Left lobe of liver (tissue), 2 donors: ENCODE measurements at regions not wholly inside any gene's neighbourhood (a gene's known extent, or its start where the extent isn't known, plus 50 kb on each side); places are given as distances from the start of the nearest gene placed in this dataset.

ENCODE experiments used
- ATAC-seq: fragments of 200-7000 bp; cut with Tn5 transposase; one replicate; pipeline ENCODE4 v1.9.1; 2020; ENCODE audit warnings: mild to moderate bottlenecking, moderate library complexity
- DNase-seq: peaks from one replicate; pipeline ENCODE4 v3.0.0-alpha.2; 2020; ENCODE audit warnings: low spot score
- donor health status: DM: no; HTN: no; CAD: no; lungs with moderate emphysema.
- donor health status: DM: no; HTN: yes; CAD: no.

- no peak for ATAC-seq
- DNase-seq, result no peak
These were observed 277.0 kb downstream of the CDH2 start for GRCh38 chr18:27899893-27900292.

DNA sequence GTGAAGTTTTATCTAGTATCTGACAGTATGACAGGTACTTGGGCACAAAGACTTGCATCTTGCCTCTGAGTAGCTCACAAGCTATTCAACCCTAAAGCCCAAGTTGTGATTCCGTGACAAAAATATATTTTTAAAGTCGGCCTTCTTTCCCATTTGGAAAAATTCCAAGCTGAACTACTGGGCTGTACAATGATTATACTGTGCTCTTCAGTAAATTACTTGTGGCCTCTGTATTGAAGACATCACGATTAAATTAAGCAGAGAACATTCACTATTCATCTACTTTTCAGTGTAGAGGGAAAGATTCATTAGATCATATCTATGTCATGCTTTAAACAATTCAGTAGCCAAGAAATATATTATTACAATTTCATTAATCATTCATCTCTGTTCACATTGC is 282.2 kb downstream of the CDH2 start:
- ATAC-seq (no peak), DNase-seq (no peak)

- DNase-seq (no peak), ATAC-seq (no peak)
These were observed 289.0 kb downstream of the CDH2 start for GRCh38 chr18:27887711-27888495.

DNA sequence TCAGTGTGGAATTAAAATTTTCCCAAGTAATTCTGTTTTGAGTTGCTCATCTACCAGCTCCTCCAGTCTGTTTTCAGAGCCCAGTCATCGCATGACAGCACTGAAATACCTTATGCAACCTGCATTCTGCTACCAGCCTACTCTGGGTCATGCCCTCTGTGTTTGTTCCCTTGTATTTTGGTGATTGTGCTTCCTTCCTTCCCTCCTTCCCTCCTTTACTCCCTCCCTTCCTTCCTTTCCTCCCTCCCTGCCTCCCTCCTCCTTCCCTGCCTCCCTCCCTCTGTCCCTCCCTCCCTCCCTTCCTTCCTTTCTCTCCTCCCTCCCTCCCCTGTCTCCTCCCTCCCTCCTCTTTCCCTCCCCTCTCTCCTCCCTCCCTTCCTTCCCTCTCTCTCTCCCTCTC is 289.6 kb downstream of the CDH2 start:
- DNase-seq, result no peak
- ATAC-seq, result no peak

- DNase-seq, result no peak
- ATAC-seq, result no peak
These were observed 297.4 kb downstream of the CDH2 start for GRCh38 chr18:27879540-27879939.

DNA sequence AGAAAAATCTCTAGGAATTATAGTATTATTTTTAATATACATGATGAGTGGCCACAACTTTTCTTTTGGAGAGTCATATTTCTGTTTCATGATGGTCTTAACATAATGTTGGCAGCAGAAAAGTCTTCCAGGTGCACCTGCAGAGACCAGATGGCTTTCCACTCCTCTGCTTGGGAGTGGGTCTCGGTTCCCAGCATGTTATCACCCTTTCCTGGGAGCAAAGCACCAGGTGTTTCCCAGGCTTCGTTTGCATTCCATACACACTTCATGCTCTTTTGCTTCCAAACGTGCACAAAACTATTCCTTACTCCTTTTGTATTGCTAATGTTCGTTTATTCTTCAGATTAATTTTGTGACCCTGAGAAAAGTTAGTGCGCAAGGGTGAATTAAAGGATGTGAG is 305.2 kb downstream of the CDH2 start:
- ATAC-seq (no peak), DNase-seq (no peak)

DNA sequence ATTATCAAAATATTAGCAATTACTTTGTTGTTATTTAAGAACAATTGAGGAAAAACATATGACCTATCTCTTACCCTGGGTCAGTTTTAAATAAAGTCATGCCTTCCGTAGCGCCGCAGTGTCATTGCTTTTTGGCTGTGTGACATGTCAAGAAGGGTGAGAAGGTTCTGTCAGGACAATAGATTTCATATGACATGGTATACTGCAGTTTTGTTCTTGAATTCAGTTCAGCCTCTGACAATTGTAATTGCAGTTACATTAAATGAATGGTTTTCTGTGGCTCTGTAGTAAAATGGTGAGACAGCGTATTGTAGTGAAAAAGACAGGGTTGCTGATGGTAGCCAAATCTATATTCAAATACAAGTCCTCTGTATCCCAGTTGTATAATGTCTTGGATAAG is 307.2 kb downstream of the CDH2 start:
- DNase-seq (no peak), ATAC-seq (no peak)

DNA sequence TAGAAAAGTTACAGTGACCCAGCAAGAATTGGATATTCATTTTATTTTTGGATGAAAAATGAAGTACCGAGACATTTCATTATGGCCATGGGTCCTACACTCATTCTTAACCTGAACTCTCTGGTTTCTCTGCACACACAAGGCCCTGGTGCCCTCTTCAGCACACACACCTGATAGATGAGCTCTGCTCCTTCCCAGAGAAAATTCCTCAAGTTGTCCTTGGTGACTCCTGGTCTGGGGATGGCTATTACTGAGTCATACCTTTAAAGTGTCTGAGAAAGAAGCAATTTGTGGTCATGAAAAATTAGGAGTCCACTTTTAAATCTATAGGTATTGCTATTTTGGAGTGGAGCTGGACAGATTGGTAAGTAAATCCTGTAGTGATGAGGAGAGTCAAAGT is 311.5 kb downstream of the CDH2 start:
- ATAC-seq (no peak), DNase-seq (no peak)

DNA sequence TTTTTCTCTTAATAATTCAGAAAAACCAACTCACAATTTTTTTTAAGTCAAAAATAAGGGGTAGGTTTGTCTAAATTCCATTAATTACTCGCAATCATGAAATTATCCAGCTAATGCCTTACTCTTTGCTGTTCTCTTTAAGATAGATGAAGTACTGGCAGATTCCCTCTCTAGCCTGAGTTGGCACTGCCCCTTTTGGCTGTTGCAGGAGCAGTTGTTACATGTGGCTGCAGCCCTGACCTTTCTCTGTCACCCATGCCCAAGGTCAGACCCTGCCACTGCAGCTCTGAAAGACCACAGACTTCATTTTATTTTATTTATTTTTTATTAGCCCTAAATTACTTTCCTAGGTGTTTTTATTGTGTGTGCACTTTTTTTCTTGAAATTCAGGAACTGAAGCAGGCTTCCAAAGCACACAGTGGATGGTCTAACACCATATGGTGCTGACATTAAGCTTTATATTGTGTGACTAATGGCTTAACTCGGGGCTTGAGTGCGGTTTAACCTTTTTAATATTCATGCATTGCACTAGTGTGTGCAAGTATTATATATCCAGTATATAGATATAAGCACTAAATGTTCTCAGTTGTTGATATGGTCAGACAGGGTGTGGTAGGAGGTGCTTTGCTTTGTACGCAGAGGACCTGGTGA is 313.0 kb downstream of the CDH2 start:
- ATAC-seq (no peak), DNase-seq (no peak)

DNA sequence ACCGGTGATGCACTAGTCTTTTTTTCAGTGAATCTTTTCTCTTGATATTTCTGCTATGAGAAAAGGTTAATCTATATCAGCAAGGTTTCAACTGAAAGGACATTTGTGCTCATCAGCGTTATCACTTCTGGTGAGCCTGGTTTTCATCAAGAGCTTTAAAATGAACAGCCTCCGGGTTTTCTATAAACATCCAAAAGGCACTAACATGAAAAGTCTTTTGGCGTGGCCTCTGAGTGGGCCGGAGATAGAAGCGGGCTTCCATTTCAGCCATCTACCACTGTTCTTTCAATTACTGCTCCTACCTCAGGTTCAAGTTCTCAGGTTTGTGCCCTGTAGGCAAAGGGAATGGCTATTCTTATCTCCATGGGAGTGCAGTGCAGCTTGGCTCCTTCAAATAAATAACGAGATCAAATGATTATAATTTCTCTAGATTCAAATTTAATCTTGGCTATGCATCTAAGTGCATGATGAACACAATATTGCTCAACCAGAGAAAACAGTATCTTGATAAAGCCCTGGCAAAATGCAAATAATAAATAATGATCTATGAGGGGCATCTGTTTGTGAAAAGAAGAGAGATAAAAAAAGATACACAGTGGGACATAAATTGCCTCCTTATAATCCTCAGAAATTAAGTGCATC is 314.8 kb downstream of the CDH2 start:
- no peak for DNase-seq
- no peak for ATAC-seq

- DNase-seq (no peak), ATAC-seq (no peak)
These were observed 315.4 kb downstream of the CDH2 start for GRCh38 chr18:27861539-27861938.

DNA sequence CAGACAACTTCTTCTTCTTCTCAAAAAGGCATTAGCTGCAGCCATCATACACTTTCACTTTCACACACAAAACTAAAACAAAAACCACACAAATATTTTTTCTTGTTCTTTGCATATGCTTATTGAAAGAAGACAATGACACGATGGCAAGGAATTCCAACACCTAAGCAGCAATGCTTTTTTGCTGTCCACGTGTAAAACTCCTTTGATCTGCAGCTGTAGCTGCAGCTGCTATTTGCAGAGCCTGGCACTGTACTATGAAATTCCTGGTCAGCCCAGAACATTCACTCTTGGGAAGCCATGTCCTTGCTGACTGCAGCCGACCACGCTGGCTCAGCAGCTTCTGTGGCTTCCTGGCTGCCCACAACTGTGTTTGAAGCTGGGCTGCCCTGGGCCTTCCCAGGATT is 316.2 kb downstream of the CDH2 start:
- DNase-seq (no peak), ATAC-seq (no peak)

DNA sequence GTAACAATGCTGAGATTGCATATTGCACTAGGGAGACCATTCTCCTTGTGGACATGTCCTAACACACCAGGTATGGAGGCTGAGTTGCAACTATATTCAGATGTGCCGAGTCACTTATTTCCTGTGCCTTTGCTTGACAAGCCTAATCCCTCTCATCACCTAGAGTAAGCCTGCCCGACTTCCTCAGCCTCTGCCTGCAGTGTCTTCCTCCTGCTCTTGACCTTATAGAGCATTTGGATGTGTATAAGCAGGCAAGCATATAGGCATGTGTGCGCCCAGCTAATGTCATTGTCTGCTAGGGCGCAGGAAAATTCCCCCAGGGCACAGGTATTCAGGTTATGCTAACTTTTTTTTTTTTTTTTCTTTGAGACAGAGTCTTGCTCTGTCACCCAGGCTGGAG is 316.9 kb downstream of the CDH2 start:
- ATAC-seq, result no peak
- DNase-seq, result no peak

- no peak for DNase-seq
- no peak for ATAC-seq
These were observed 320.1 kb downstream of the CDH2 start for GRCh38 chr18:27856820-27857219.

DNA sequence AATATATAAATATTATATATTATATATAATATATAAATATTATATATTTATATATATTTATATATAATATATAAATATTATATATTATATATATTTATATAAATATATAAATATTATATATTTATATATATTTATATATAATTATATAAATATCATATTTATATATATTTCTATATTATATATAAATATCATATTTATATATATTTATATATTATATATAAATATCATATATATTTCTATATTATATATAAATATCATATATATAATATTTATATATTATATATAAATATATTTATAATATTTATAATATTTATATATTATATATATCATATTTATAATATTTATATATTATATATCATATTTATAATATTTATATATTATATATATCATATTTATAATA is 321.4 kb downstream of the CDH2 start:
- no peak for DNase-seq
- no peak for ATAC-seq

DNA sequence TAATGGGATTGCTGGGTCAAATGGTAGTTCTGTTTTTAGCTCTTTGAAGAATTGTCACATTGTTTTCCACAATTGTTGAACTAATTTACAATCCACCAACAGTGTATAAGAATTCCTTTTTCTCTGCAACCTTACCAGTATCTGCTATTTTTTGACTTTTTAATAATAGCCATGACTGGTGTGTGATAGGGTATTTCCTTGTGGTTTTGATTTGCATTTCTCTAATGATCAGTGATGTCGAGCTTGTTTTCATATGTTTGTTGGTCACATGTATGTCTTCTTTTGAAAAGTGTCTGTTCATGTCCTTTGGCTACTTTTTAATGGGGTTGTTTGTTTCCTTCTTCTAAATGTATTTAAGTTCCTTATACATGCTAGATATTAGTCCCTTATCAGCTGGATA is 322.3 kb downstream of the CDH2 start:
- no peak for DNase-seq
- ATAC-seq, result no peak

- DNase-seq, result no peak
- ATAC-seq, result no peak
These were observed 328.6 kb downstream of the CDH2 start for GRCh38 chr18:27848336-27848735.

DNA sequence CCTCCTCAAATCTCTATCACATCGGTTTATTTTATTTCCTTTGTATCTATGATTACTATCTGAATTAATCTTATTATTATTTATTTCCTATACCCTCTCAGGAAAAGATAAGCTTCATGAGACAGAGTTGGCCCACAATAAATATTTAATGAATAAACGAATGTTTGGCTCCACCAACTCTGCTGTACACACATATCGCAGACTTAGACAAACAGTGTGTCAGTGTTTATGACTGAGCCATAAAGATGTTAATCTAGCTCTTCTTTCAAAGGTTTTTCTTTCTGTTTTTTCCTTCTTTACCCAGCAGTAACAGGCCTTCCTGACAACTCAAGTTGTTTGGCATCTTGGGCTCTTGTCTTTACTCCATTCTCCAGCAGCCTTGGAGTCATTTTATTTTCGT is 329.5 kb downstream of the CDH2 start:
- DNase-seq, result no peak
- no peak for ATAC-seq

DNA sequence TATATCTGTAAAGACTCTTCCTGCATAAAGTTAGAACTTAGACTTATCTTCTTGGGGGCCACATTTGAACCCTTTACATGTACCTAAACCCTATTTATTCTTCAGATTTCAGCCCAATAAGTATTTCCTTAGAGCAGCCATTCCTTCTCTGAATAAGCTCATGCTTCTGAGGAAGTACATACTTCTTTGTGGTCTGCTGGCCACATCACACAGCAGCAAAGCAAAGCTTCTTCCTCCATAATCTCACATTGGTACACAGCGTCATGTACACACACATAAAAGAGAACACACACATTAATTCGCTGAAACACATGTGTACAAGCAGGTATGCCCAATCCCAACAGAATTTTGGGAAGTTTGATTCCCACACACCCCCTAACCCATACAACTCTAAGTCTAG is 331.0 kb downstream of the CDH2 start:
- ATAC-seq, result no peak
- no peak for DNase-seq

DNA sequence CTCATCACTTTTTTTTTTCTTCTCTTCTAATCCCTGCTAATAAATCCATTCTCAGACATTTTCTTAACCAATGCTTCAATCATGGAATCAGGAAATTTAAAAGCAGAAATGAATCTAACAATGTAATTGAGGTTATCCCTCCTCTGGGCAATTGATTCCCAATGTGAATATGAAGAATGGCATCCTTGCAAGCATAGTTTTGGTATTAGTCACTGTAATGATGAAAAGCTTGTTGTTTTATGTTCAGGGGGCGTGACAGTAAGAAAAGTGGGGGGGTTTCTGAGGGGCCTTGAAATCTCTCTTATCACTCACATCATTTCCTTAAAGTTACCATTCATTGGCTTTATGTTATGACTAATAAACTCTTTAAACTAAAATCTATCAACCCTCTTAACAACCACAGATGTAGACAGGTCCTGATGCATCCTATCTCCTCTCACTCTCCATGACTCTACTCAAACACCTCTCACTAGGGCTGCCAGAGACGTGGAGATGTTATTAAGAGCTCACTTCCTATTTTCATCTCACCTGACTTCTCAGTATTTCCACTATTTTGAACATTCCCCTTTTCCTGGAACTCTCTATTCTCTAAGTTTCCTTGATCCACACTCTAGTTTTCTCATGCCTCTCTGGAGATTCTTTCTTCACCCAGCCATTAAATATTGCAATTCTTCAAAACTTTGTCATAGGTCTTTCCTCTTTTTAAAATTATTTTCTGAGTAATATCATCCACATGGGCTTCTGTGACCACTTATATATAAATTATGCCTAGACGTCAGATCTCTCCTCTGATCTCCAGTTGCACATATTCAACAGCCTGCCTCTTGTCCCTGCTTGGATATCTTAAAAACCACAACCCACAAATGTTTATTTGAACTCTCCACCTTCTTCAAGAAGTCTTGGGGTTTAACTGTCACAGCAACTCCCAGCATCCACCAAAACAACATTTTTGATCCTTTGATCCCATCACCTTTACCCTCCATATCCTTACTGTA is 332.9 kb downstream of the CDH2 start:
- no peak for DNase-seq
- ATAC-seq, result no peak

DNA sequence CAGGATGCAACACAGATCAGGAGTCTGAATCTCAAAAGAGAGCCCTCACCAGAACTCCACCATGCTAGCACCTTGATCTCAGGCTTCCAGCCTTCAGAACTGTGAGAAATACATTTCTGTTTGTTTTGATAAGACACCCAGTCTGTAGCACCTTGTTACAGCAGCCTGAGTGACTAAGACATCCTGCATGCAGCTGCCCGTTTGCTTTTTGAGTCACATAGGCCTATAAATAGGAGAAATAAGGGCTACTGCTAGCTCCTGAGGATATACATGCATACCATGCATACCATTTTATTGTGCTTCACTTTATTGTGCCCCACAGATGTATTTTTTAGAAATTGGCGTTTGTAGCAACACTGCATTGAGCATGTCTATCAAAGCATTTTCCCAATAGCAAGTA is 337.8 kb downstream of the CDH2 start:
- DNase-seq (no peak), ATAC-seq (no peak)
